Endodermal cell (in vitro differentiated cells): ENCODE measurements at regions not wholly inside any gene's neighbourhood (a gene's known extent, or its start where the extent isn't known, plus 50 kb on each side); places are given as distances from the start of the nearest gene placed in this dataset.

ENCODE experiments used
- DNase-seq: peaks from one replicate; pipeline ENCODE4 v3.0.0-alpha.2; 2017
- H3K27ac ChIP-seq: 2 replicates; pipeline ENCODE4 v1.5.1; 2013; ENCODE audit warnings: mild to moderate bottlenecking, low read depth, low read length, moderate library complexity
- H3K27me3 ChIP-seq: 2 replicates; pipeline ENCODE4 v1.6.1; 2013; ENCODE audit warnings: mild to moderate bottlenecking, low read length, moderate library complexity; ENCODE audit not compliant: insufficient read depth, control insufficient read depth, poor library complexity, severe bottlenecking
- H3K36me3 ChIP-seq: 2 replicates; pipeline ENCODE4 v1.7.0; 2013; ENCODE audit warnings: mild to moderate bottlenecking, low read length, moderate library complexity; ENCODE audit not compliant: control insufficient read depth, insufficient read depth
- H3K4me1 ChIP-seq: one replicate; pipeline ENCODE4 v1.7.0; 2013; ENCODE audit warnings: low read length; ENCODE audit not compliant: control insufficient read depth, insufficient read depth
- H3K4me3 ChIP-seq: 2 replicates; pipeline ENCODE4 v1.5.1; 2013; ENCODE audit warnings: mild to moderate bottlenecking, low read length, moderate library complexity
- H3K9ac ChIP-seq: 2 replicates; pipeline ENCODE4 v1.6.1; 2013; ENCODE audit warnings: mild to moderate bottlenecking, low read length, moderate library complexity; ENCODE audit not compliant: poor library complexity, severe bottlenecking; ENCODE audit errors: extremely low read depth
- H3K9me3 ChIP-seq: 2 replicates; pipeline ENCODE4 v1.6.1; 2013; ENCODE audit warnings: mild to moderate bottlenecking, low read length, moderate library complexity; ENCODE audit not compliant: control insufficient read depth
- H3K27ac Mint-ChIP-seq: 2 replicates; pipeline ENCODE4 v1.8.0; 2020; ENCODE audit warnings: mixed read lengths
- H3K27me3 Mint-ChIP-seq: 2 replicates; pipeline ENCODE4 v1.8.0; 2021; ENCODE audit warnings: mild to moderate bottlenecking, mixed read lengths; ENCODE audit not compliant: insufficient read depth
- H3K36me3 Mint-ChIP-seq: 2 replicates; pipeline ENCODE4 v1.8.0; 2020; ENCODE audit warnings: low read depth, mixed read lengths
- H3K4me1 Mint-ChIP-seq: 2 replicates; pipeline ENCODE4 v1.8.0; 2020; ENCODE audit warnings: mixed read lengths
- H3K4me3 Mint-ChIP-seq: 2 replicates; pipeline ENCODE4 v1.8.0; 2020; ENCODE audit warnings: mild to moderate bottlenecking, moderate library complexity, mixed read lengths
- H3K9me3 Mint-ChIP-seq: 2 replicates; pipeline ENCODE4 v1.8.0; 2020; ENCODE audit warnings: mild to moderate bottlenecking, mixed read lengths
- WGBS, 2 experiments: methylation state at CpG; one replicate each; pipeline versions ENCODE4 v1.1.5 to v1.1.7; 2013; ENCODE audit warnings: missing lambda C conversion rate in 2 of 2, mixed read lengths in 1 of 2; ENCODE audit not compliant: insufficient coverage in 1 of 2, insufficient read length in 1 of 2; 5-methylcytosine and 5-hydroxymethylcytosine counted together
- TF ChIP-seq, protein P1 (sequence below): fragments of 200-600 bp; sonication (generic); conservative IDR thresholded peaks from 2 replicates; pipeline ENCODE4 v1.5.0; 2021; ENCODE audit warnings: antibody characterized with exemption, mild to moderate bottlenecking

DNA sequence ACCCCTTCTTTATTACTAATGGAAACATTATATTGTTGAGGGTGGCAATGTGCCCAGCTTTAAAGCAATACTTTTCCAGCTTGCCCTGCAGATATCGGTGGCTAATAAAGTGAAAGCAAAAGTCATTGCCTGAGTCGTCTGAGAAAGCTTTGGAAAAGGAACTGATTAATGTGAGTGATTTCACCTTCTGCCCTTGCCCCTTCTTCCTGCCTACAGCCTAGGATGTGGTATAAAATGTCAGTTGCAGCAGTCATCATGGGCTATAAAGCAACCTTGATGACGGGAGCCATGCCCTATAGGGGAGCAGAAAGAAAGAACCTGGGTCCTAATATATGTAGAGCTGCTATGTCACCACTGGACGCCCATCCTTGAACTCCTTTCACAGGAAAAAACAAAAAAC, 132.4 kb upstream of the USP9X start:
- Mint-ChIP-seq H3K36me3 (no peaks in the 10 kb centered on the region), H3K27me3 (no peaks in the 10 kb centered on the region), H3K4me3 (no peak overlapping the region), H3K27ac (no peak overlapping the region), H3K4me1 (peaks cover 16% of the 10 kb centered on the region), H3K9me3 (peaks cover 23% of the 10 kb centered on the region)
- no peak overlapping the region for H3K4me3 ChIP-seq
- H3K9ac ChIP-seq = no peak overlapping the region
- H3K36me3 ChIP-seq = no peaks in the 10 kb centered on the region
- TF ChIP-seq, protein P1, sequence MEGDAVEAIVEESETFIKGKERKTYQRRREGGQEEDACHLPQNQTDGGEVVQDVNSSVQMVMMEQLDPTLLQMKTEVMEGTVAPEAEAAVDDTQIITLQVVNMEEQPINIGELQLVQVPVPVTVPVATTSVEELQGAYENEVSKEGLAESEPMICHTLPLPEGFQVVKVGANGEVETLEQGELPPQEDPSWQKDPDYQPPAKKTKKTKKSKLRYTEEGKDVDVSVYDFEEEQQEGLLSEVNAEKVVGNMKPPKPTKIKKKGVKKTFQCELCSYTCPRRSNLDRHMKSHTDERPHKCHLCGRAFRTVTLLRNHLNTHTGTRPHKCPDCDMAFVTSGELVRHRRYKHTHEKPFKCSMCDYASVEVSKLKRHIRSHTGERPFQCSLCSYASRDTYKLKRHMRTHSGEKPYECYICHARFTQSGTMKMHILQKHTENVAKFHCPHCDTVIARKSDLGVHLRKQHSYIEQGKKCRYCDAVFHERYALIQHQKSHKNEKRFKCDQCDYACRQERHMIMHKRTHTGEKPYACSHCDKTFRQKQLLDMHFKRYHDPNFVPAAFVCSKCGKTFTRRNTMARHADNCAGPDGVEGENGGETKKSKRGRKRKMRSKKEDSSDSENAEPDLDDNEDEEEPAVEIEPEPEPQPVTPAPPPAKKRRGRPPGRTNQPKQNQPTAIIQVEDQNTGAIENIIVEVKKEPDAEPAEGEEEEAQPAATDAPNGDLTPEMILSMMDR = no peak
- no peak for DNase-seq
- no peaks in the 10 kb centered on the region for H3K9me3 ChIP-seq
- no peaks in the 10 kb centered on the region for H3K27me3 ChIP-seq
- H3K27ac ChIP-seq = no peak overlapping the region
- H3K4me1 ChIP-seq = no peaks in the 10 kb centered on the region
- 88 to 100% methylated on average over 1 to 4 of the region's 4 CpGs for WGBS, 2 experiments

DNA sequence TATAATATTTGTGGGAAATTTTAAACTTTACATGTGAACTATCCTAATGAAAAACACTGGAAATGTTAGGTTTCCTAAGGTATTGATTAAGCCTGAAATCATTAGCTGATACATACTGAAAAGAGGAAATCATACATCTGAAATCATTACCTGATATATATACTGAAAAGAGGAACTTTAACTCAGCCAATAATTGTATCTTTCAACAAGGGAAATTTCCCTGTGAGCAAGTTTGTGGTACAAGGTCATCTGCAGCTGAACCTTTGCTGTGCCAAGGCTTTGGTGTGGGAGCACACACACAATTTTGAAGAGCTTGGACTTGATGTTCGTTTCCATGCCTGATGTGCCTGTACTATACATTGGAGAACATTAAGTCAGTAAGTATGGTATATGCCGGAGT, 131.9 kb upstream of the USP9X start:
- Mint-ChIP-seq H3K27ac (no peak overlapping the region), H3K4me3 (no peak overlapping the region), H3K4me1 (peaks cover 16% of the 10 kb centered on the region), H3K36me3 (no peaks in the 10 kb centered on the region), H3K27me3 (no peaks in the 10 kb centered on the region), H3K9me3 (peaks cover 22% of the 10 kb centered on the region)
- whole genome bisulfite sequencing, 2 experiments = 91 to 100% methylated on average over 1 to 2 of the region's 2 CpGs
- Histone ChIP-seq H3K27ac (no peak overlapping the region), H3K4me3 (no peak overlapping the region), H3K4me1 (no peaks in the 10 kb centered on the region), H3K27me3 (no peaks in the 10 kb centered on the region), H3K9ac (no peak overlapping the region), H3K36me3 (no peaks in the 10 kb centered on the region), H3K9me3 (no peaks in the 10 kb centered on the region)
- TF ChIP-seq, protein P1 = no peak
- no peak for DNase-seq

DNA sequence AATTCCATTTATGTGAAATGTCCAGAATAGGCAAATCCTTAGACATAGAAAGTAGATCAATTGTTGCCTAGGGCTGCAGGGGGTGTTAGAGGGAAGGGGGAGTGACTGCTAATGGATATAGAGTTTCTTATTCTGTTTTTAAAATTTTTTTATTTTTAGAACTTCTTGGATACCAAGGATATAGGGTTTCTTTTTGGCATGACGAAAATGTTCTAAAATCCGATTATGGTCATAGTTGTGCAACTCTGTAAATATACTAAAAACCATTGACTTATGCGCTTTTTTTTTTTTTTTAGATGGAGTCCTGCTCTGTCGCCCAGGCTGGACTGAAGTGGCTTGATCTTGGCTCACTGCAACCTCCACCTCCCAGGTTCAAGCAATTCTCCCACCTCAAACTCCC, 125.2 kb upstream of the USP9X start:
- Histone ChIP-seq H3K4me1 (no peaks in the 10 kb centered on the region), H3K9me3 (peaks cover 8% of the 10 kb centered on the region), H3K27me3 (no peaks in the 10 kb centered on the region), H3K27ac (no peak overlapping the region), H3K36me3 (no peaks in the 10 kb centered on the region), H3K9ac (no peak overlapping the region), H3K4me3 (no peak overlapping the region)
- DNase-seq = no peak
- Mint-ChIP-seq H3K4me3 (no peak overlapping the region), H3K27me3 (no peaks in the 10 kb centered on the region), H3K4me1 (no peaks in the 10 kb centered on the region), H3K9me3 (peaks cover 32% of the 10 kb centered on the region), H3K36me3 (no peaks in the 10 kb centered on the region), H3K27ac (no peak overlapping the region)
- TF ChIP-seq, protein P1 = no peak
- WGBS, 2 experiments = 83 to 94% methylated on average over 1 to 3 of the region's 4 CpGs
